Keratinocyte (primary cell): ENCODE measurements at regions not wholly inside any gene's neighbourhood (a gene's known extent, or its start where the extent isn't known, plus 50 kb on each side); places are given as distances from the start of the nearest gene placed in this dataset.

ENCODE experiments used
- CTCF ChIP-seq, 3 experiments: IDR thresholded peaks in 1 of 3; conservative IDR thresholded peaks in 1 of 3; optimal IDR thresholded peaks in 1 of 3; 2 replicates in 2 of 3; 3 replicates in 1 of 3; pipeline versions ENCODE3 to v1.5.1; 2011; ENCODE audit warnings: low read length in 3 of 3, mild to moderate bottlenecking in 3 of 3, moderate library complexity in 2 of 3, control low read depth in 1 of 3, inconsistent platforms in 1 of 3; ENCODE audit not compliant: insufficient read depth in 2 of 3; ENCODE audit errors: extremely low read depth in 1 of 3
- EZH2 ChIP-seq: IDR thresholded peaks from one replicate; pipeline ENCODE4 v1.6.1; 2012; ENCODE audit warnings: inconsistent platforms, mild to moderate bottlenecking, low read length, moderate library complexity

GRCh38 chr4:125043486-125043885 lies 271.3 kb upstream of the FAT4 start:
- TF ChIP-seq CTCF (optimal IDR thresholded peaks at IDR 0.05 in 1 of 3, IDR thresholded peaks at IDR 0.05 in 1 of 3, conservative IDR thresholded peaks at IDR 0.05 in 1 of 3; ENCODE audit: extremely low read depth in 1 of 3, insufficient read depth in 2 of 3, low read length in 3 of 3) (no peak), EZH2 (no peak)
